Natural killer cell (primary cell): ENCODE measurements at regions not wholly inside any gene's neighbourhood (a gene's known extent, or its start where the extent isn't known, plus 50 kb on each side); places are given as distances from the start of the nearest gene placed in this dataset.

Experiments
- ATAC-seq, 3 donors: fragments of 150-1000 bp in 2 of 3; fragments of 200-7000 bp in 1 of 3; cut with Tn5 transposase; 1 replicate in 1 of 3; 2 replicates in 2 of 3; pipeline ENCODE4 v1.10.0; 2021; ENCODE audit warnings: mild to moderate bottlenecking in 2 of 3, moderate library complexity in 2 of 3
- DNase-seq, 2 donors: peaks; one replicate each; pipeline versions ENCODE4 v3.0.0 to v3.0.0-alpha.2; 2013 to 2021; ENCODE audit warnings: mixed read lengths in 1 of 2
- H3K27ac ChIP-seq: one replicate; pipeline ENCODE4 v1.5.1; 2013; ENCODE audit warnings: mild to moderate bottlenecking, low read length
- H3K27me3 ChIP-seq: one replicate; pipeline ENCODE4 v1.6.1; 2013; ENCODE audit warnings: low read length; ENCODE audit not compliant: control insufficient read depth, insufficient read depth
- H3K36me3 ChIP-seq: one replicate; pipeline ENCODE4 v1.6.1; 2013; ENCODE audit warnings: low read length; ENCODE audit not compliant: control insufficient read depth, insufficient read depth
- H3K4me1 ChIP-seq: one replicate; pipeline ENCODE4 v1.6.1; 2013; ENCODE audit warnings: low read length; ENCODE audit not compliant: control insufficient read depth, insufficient read depth
- H3K4me3 ChIP-seq: one replicate; pipeline ENCODE4 v1.5.1; 2013; ENCODE audit warnings: low read length
- H3K9me3 ChIP-seq: one replicate; pipeline ENCODE4 v1.6.1; 2013; ENCODE audit warnings: low read length; ENCODE audit not compliant: control insufficient read depth, insufficient read depth
- H3K27ac Mint-ChIP-seq, 2 donors: one replicate each; pipeline ENCODE4 v1.8.0; 2022; ENCODE audit warnings: mild to moderate bottlenecking in 2 of 2, mixed read lengths in 2 of 2, moderate library complexity in 1 of 2
- H3K27me3 Mint-ChIP-seq, 2 donors: one replicate each; pipeline ENCODE4 v1.8.0; 2022; ENCODE audit warnings: low read depth in 2 of 2, mixed read lengths in 2 of 2
- H3K36me3 Mint-ChIP-seq: one replicate; pipeline ENCODE4 v1.8.0; 2022; ENCODE audit warnings: mixed read lengths
- H3K4me1 Mint-ChIP-seq, 2 donors: one replicate each; pipeline ENCODE4 v1.8.0; 2022; ENCODE audit warnings: mixed read lengths in 2 of 2
- H3K4me3 Mint-ChIP-seq: one replicate; pipeline ENCODE4 v1.8.0; 2022; ENCODE audit warnings: mild to moderate bottlenecking, moderate library complexity, mixed read lengths
- H3K9me3 Mint-ChIP-seq, 2 donors: one replicate each; pipeline ENCODE4 v1.8.0; 2022; ENCODE audit warnings: mixed read lengths in 2 of 2
- WGBS: methylation state at CpG from one replicate; pipeline ENCODE4 v1.1.7; 2013; ENCODE audit warnings: missing lambda C conversion rate; ENCODE audit not compliant: insufficient coverage; 5-methylcytosine and 5-hydroxymethylcytosine counted together
- intact Hi-C: fragments of 100-400 bp; cut with micrococcal nuclease; formaldehyde crosslinking; loops from one replicate; pipeline ENCODE4 v1.14.2; 2022
- TF ChIP-seq, protein P1 (sequence below): fragments of 200-600 bp; IDR thresholded peaks from one replicate; pipeline ENCODE4 v1.8.0; 2022; ENCODE audit warnings: antibody characterized with exemption

DNA sequence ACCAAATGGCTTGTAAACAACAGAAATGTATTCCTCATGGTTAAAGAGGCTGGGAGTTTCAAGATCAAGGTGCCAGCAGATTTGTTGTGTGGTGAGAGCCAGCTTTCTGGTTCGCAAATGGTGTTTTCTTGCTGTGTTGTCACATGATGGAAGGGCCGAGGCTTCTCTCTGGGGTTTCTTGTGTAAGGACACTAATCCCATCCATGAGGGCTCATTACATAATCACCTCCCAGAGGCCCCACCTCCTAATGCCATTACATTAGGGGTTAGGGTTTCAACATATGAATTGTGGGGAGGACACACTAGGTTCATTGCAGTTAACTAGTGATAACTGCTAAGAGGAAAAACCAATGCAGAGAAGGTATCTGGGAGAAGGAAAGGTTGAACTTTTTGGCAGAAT is 103.5 kb upstream of the ENPEP start:
- intact Hi-C loops: no loop called here
- 88% methylated on average over 2 of the region's 2 CpGs for WGBS
- Histone ChIP-seq H3K9me3 (no peaks in the 10 kb centered on the region), H3K27ac (no peak overlapping the region), H3K4me3 (no peak overlapping the region), H3K27me3 (no peaks in the 10 kb centered on the region), H3K4me1 (no peaks in the 10 kb centered on the region), H3K36me3 (no peaks in the 10 kb centered on the region)
- H3K9me3 Mint-ChIP-seq: no peaks in the 10 kb centered on the region
- H3K36me3 Mint-ChIP-seq: no peaks in the 10 kb centered on the region
- DNase-seq: no peak
- H3K27ac Mint-ChIP-seq: no peak overlapping the region
- no peak for ATAC-seq
- TF ChIP-seq, protein P1, sequence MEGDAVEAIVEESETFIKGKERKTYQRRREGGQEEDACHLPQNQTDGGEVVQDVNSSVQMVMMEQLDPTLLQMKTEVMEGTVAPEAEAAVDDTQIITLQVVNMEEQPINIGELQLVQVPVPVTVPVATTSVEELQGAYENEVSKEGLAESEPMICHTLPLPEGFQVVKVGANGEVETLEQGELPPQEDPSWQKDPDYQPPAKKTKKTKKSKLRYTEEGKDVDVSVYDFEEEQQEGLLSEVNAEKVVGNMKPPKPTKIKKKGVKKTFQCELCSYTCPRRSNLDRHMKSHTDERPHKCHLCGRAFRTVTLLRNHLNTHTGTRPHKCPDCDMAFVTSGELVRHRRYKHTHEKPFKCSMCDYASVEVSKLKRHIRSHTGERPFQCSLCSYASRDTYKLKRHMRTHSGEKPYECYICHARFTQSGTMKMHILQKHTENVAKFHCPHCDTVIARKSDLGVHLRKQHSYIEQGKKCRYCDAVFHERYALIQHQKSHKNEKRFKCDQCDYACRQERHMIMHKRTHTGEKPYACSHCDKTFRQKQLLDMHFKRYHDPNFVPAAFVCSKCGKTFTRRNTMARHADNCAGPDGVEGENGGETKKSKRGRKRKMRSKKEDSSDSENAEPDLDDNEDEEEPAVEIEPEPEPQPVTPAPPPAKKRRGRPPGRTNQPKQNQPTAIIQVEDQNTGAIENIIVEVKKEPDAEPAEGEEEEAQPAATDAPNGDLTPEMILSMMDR: no peak
- H3K4me3 Mint-ChIP-seq: no peak overlapping the region
- peaks cover 16 to 18% of the 10 kb centered on the region in 2 donors for H3K27me3 Mint-ChIP-seq
- H3K4me1 Mint-ChIP-seq: no peaks in the 10 kb centered on the region

GRCh38 chr4:110371016-110371770 is 104.8 kb upstream of the ENPEP start:
- no peaks in the 10 kb centered on the region for H3K9me3 Mint-ChIP-seq
- TF ChIP-seq, protein P1: no peak
- no peaks in the 10 kb centered on the region for H3K4me1 ChIP-seq
- ATAC-seq: no peak
- 85% methylated on average over 4 of the region's 4 CpGs for WGBS
- no peak overlapping the region for H3K27ac ChIP-seq
- DNase-seq: no peak
- no peaks in the 10 kb centered on the region for H3K4me1 Mint-ChIP-seq
- H3K4me3 ChIP-seq: no peak overlapping the region
- H3K27me3 Mint-ChIP-seq: peaks cover 21 to 27% of the 10 kb centered on the region in 2 donors
- H3K9me3 ChIP-seq: no peaks in the 10 kb centered on the region
- no peaks in the 10 kb centered on the region for H3K27me3 ChIP-seq
- H3K27ac Mint-ChIP-seq: no peak overlapping the region
- no peaks in the 10 kb centered on the region for H3K36me3 ChIP-seq
- intact Hi-C loops: no loop called here
- no peak overlapping the region for H3K4me3 Mint-ChIP-seq
- no peaks in the 10 kb centered on the region for H3K36me3 Mint-ChIP-seq

DNA sequence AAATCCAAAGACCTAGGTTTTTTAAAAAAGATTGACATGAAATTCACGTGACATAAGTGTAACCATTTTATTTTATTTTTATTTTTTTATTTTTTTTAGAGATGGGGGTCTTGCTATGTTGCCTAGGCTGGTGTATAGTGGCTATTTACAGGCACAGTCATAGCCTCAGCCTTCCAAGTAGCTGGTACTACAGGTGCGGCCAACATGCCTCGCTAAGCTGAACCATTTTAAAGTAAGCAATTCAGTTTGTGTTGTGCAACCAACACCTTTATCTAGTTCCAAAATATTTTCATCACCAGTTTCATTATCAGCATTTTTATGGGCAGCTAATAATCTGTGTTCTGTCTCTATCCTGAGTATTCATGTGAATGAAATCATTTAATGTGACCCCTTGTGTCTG is 107.5 kb upstream of the ENPEP start:
- H3K9me3 Mint-ChIP-seq: no peaks in the 10 kb centered on the region
- Histone ChIP-seq H3K4me1 (no peaks in the 10 kb centered on the region), H3K27ac (no peak overlapping the region), H3K4me3 (no peak overlapping the region), H3K27me3 (no peaks in the 10 kb centered on the region), H3K9me3 (no peaks in the 10 kb centered on the region), H3K36me3 (no peaks in the 10 kb centered on the region)
- intact Hi-C loops: no loop called here
- TF ChIP-seq, protein P1: no peak
- 100% methylated on average over 2 of the region's 3 CpGs for WGBS
- H3K36me3 Mint-ChIP-seq: peaks cover 7% of the 10 kb centered on the region
- ATAC-seq (no peak), DNase-seq (no peak)
- peaks cover 20 to 45% of the 10 kb centered on the region in 2 donors for H3K27me3 Mint-ChIP-seq
- H3K4me3 Mint-ChIP-seq: no peak overlapping the region
- no peak overlapping the region for H3K27ac Mint-ChIP-seq
- H3K4me1 Mint-ChIP-seq: no peaks in the 10 kb centered on the region

DNA sequence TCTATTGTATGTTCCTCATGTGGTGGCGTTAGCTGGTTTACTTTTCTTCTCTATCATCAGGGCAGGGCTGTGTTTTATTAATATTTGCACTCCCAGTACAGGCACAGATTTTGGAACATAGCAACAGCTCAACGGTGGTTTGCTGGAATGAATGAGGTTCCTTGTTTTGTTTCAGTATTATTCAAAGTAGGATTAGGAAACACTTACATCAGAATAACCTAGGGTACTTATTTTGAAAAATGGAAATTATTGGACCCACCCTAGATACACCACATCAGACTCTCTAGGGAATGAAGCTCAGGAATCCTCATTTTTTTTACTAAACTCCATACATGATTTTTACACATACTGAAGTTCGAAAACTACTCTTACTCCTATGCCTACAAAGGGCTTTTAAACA is 108.8 kb upstream of the ENPEP start:
- DNase-seq (no peak), ATAC-seq (no peak)
- Histone ChIP-seq H3K4me1 (no peaks in the 10 kb centered on the region), H3K27me3 (no peaks in the 10 kb centered on the region), H3K36me3 (no peaks in the 10 kb centered on the region), H3K4me3 (no peak overlapping the region), H3K27ac (no peak overlapping the region), H3K9me3 (no peaks in the 10 kb centered on the region)
- TF ChIP-seq, protein P1: no peak
- WGBS: 75% methylated on average over 1 of the region's 3 CpGs
- no peaks in the 10 kb centered on the region for H3K9me3 Mint-ChIP-seq
- intact Hi-C loops: no loop called here
- H3K4me1 Mint-ChIP-seq: peaks cover 1 to 2% of the 10 kb centered on the region in 2 donors
- H3K36me3 Mint-ChIP-seq: peaks cover 7% of the 10 kb centered on the region
- no peak overlapping the region for H3K27ac Mint-ChIP-seq
- H3K4me3 Mint-ChIP-seq: no peak overlapping the region
- peaks cover 14 to 35% of the 10 kb centered on the region in 2 donors for H3K27me3 Mint-ChIP-seq
